IPS-15b (cell line): ENCODE measurements at regions not wholly inside any gene's neighbourhood (a gene's known extent, or its start where the extent isn't known, plus 50 kb on each side); places are given as distances from the start of the nearest gene placed in this dataset.

Source experiments
- H3K27me3 ChIP-seq: one replicate; pipeline ENCODE4 v1.6.1; 2013; ENCODE audit warnings: low read length; ENCODE audit not compliant: control insufficient read depth, insufficient read depth
- H3K36me3 ChIP-seq: one replicate; pipeline ENCODE4 v1.6.1; 2013; ENCODE audit warnings: low read length; ENCODE audit not compliant: control insufficient read depth, insufficient read depth
- H3K4me1 ChIP-seq: one replicate; pipeline ENCODE4 v1.6.1; 2013; ENCODE audit warnings: mild to moderate bottlenecking, low read length; ENCODE audit not compliant: control insufficient read depth, insufficient read depth
- H3K4me3 ChIP-seq: one replicate; pipeline ENCODE4 v1.5.1; 2013; ENCODE audit warnings: low read depth, low read length
- H3K9ac ChIP-seq: one replicate; pipeline ENCODE4 v1.6.1; 2013; ENCODE audit warnings: low read depth, mild to moderate bottlenecking, low read length
- H3K9me3 ChIP-seq: one replicate; pipeline ENCODE4 v1.6.1; 2013; ENCODE audit warnings: mild to moderate bottlenecking, low read length; ENCODE audit not compliant: control insufficient read depth, insufficient read depth

DNA sequence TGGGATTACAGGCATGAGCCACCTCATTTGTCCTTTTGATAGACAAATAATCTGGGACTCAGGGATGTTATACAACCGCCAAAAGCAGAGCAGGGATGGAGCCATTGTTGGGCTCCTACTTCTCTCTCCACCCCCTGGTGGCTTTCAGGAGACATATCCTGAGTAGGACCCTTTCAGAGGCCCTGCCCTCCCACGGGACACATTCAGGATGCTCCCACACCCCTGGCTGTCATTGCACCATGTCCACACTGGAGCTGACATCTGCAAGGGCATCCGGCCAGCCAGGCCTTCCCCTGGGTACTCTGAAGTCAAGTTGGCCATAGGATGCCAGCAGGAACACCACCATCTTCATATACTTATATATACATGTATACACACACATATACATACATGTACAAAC lies 181.8 kb downstream of the SYK start:
- no peaks in the 10 kb centered on the region for H3K27me3 ChIP-seq
- H3K4me3 ChIP-seq = no peak overlapping the region
- no peak overlapping the region for H3K9ac ChIP-seq
- H3K9me3 ChIP-seq = no peaks in the 10 kb centered on the region
- H3K36me3 ChIP-seq = no peaks in the 10 kb centered on the region
- no peaks in the 10 kb centered on the region for H3K4me1 ChIP-seq

DNA sequence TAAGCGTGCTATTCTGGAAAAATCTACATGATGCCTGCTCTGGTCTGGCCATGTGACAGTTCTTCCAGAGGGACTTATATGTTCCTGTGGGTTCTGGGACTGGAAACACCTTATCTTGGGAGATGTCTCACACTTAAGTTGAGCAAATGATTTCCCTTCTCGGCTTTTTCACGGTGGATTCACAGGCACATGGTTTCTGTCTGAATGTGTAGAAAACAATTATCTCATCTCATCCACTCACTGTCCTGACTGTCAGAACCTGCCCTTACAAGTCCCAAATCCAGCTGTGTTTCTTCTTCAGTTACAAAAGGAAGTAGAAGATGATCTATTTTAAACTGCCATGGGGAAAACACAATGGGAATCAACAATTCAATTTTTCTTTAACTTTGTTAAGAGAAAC lies 184.0 kb downstream of the SYK start:
- Histone ChIP-seq H3K9me3 (no peaks in the 10 kb centered on the region), H3K27me3 (no peaks in the 10 kb centered on the region), H3K36me3 (no peaks in the 10 kb centered on the region), H3K9ac (no peak overlapping the region), H3K4me1 (no peaks in the 10 kb centered on the region), H3K4me3 (no peak overlapping the region)

DNA sequence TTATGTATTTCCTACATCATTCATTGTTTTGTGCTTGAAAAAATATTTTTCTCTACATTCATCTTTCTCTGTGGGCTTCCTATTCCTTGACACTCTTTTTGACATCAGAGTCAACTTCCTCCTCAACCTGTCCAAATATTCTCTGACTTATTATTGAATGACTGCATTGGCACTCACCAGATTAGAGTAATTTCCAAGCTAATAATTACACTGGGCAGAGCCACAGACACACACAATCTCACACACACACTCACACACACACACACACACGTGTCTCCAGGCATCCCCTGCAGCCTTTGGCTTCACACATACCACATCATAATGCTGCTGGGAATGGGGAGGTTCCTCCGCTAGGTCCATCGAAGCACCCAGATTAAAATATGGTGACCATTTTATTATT lies 184.5 kb downstream of the SYK start:
- Histone ChIP-seq H3K4me1 (no peaks in the 10 kb centered on the region), H3K4me3 (no peak overlapping the region), H3K9me3 (no peaks in the 10 kb centered on the region), H3K36me3 (no peaks in the 10 kb centered on the region), H3K27me3 (no peaks in the 10 kb centered on the region), H3K9ac (no peak overlapping the region)

DNA sequence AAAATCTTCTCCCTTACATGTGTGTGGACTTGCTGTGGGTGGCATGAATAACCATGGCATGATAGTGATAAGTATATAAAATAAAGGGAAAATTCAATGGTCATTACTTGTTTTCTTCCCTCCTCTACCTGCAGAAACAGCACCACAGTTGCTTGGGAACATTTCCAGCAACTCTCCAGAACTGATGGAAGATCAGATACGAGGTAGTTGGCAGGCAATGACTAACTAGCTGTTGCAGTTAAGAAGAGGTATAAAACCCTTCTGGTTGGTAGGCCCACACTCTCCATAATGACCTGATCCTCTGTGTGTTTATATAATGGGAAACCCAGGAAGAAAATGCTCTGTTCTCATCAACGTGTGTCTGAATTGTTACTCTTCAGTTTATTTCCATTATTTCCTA lies 185.9 kb downstream of the SYK start:
- no peaks in the 10 kb centered on the region for H3K36me3 ChIP-seq
- H3K9me3 ChIP-seq = no peaks in the 10 kb centered on the region
- no peaks in the 10 kb centered on the region for H3K27me3 ChIP-seq
- no peak overlapping the region for H3K9ac ChIP-seq
- no peak overlapping the region for H3K4me3 ChIP-seq
- no peaks in the 10 kb centered on the region for H3K4me1 ChIP-seq

DNA sequence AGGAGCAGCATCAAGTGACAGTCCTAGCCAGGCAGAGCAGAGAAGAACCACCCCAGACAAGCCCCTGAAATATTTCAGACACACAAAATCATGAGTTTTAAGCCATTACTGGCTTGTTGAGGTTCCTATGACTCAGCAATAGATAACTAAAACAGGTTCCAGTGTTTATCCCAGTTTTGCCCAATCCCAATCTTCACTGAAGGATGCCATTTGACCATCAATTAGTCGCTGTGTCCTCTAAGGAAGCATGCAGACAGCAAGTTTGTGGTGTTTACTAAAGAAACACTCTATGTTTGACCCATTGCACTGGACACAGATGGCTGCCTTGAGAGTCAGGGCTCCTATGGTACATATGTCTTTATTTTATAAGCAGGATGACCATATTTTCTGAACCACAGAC lies 186.7 kb downstream of the SYK start:
- Histone ChIP-seq H3K36me3 (no peaks in the 10 kb centered on the region), H3K27me3 (no peaks in the 10 kb centered on the region), H3K4me1 (no peaks in the 10 kb centered on the region), H3K4me3 (no peak overlapping the region), H3K9ac (no peak overlapping the region), H3K9me3 (no peaks in the 10 kb centered on the region)

DNA sequence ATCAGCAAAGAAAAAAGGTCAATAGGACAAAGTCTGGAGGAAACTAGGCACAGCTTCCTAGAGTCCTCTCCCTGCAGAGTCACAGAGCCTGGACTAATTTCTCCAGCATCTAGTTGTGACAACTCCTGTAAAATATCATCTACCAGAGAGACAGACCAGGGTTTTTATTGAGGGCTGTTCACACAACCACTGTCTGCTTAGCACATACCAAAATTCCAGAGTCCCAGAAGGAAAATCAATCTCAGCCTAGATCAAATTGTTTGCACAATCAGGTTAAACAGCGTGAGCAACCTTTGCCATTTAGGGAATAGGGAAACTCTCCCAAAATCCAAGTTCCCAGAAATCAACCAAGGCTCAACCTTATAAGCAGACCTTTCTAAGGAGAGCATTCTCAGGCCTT lies 190.3 kb downstream of the SYK start:
- no peaks in the 10 kb centered on the region for H3K9me3 ChIP-seq
- H3K36me3 ChIP-seq = no peaks in the 10 kb centered on the region
- H3K9ac ChIP-seq = no peak overlapping the region

DNA sequence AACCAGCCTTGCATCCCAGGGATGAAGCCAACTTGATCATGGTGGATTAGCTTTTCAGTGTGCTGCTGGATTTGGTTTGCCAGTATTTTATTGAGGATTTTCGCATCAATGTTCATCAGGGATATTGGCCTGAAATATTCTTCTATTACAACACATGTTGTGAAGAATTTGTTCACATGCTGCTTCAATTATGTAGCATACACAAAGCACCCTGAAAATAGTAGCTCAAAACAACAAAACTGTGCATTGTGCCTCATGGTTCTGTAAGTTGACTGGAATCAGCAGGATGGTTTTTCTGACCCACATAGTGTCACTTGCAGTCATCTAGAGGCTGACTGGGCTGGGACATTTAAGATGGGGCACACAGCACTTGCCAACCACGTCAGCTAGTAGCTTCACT lies 193.9 kb downstream of the SYK start:
- Histone ChIP-seq H3K27me3 (no peaks in the 10 kb centered on the region), H3K36me3 (no peaks in the 10 kb centered on the region), H3K4me3 (no peak overlapping the region), H3K9ac (no peak overlapping the region), H3K9me3 (no peaks in the 10 kb centered on the region), H3K4me1 (peaks cover 3% of the 10 kb centered on the region)

More for the DNA sequence above, 190.3 kb downstream of the SYK start:
- Histone ChIP-seq H3K27me3 (no peaks in the 10 kb centered on the region), H3K4me1 (peaks cover 3% of the 10 kb centered on the region), H3K4me3 (no peak overlapping the region)

DNA sequence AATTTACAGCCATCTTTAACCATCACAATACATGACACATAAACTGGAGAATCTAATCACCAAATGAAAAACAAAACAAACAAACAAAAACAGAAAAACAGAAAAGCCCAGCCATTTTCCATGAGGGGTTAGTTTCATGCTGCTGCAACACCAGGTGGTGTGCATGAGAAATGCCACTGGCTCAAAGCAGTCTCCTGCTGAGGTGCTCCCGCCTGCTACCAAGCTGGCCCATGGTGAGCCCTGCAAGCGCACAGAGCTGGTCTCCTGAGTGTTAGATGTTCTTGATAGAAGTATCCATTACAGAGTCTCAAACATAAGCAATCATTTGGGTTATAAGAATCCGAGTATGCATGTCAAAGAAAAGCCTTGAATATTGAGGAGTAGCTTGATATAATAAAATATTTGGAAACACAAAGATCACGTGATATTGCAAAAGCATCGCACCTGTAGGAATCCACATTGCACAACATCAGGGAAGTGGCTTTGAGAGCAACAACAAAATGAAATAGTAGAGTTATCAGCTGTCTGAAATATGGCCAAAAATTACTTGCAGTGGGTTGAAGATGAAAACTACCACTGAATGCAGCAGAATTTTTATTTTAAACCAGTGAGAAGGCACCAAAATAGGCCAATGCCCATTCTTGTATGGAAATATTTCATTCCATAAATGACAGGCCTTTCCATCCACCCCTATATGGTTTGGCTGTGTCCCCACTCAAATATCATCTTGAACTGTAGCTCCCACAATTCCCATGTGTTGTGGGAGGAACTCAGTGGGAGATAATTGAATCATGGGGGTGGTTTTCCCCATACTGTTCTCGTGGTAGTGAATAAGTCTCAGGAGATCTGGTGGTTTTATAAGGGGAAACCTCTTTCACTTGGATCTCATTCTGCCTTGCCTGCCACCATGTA lies 194.8 kb downstream of the SYK start:
- H3K4me1 ChIP-seq = peaks cover 3% of the 10 kb centered on the region
- no peaks in the 10 kb centered on the region for H3K27me3 ChIP-seq
- no peaks in the 10 kb centered on the region for H3K9me3 ChIP-seq
- no peak overlapping the region for H3K4me3 ChIP-seq
- H3K36me3 ChIP-seq = no peaks in the 10 kb centered on the region
- H3K9ac ChIP-seq = no peak overlapping the region

DNA sequence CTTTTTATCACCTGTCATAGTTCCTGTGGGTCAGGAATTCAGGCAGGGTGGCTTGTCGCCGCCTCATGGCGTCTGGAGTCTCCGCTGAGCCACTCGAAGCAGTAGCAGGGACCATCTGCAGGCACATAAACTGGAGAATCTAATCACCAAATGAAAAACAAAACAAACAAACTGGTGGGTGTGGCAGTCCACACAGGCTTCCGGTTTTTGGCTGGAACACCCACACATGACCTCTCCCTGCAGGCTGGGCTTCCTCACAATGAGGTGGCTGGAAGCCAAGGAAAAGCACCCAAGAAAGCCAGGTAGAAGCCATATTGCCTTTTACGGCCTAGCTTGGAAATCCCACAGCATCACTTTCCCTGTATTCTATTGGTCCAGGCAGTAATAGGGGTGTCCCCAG lies 197.0 kb downstream of the SYK start:
- Histone ChIP-seq H3K4me3 (no peak overlapping the region), H3K36me3 (no peaks in the 10 kb centered on the region), H3K9me3 (no peaks in the 10 kb centered on the region), H3K27me3 (no peaks in the 10 kb centered on the region), H3K4me1 (peaks cover 3% of the 10 kb centered on the region), H3K9ac (no peak overlapping the region)

DNA sequence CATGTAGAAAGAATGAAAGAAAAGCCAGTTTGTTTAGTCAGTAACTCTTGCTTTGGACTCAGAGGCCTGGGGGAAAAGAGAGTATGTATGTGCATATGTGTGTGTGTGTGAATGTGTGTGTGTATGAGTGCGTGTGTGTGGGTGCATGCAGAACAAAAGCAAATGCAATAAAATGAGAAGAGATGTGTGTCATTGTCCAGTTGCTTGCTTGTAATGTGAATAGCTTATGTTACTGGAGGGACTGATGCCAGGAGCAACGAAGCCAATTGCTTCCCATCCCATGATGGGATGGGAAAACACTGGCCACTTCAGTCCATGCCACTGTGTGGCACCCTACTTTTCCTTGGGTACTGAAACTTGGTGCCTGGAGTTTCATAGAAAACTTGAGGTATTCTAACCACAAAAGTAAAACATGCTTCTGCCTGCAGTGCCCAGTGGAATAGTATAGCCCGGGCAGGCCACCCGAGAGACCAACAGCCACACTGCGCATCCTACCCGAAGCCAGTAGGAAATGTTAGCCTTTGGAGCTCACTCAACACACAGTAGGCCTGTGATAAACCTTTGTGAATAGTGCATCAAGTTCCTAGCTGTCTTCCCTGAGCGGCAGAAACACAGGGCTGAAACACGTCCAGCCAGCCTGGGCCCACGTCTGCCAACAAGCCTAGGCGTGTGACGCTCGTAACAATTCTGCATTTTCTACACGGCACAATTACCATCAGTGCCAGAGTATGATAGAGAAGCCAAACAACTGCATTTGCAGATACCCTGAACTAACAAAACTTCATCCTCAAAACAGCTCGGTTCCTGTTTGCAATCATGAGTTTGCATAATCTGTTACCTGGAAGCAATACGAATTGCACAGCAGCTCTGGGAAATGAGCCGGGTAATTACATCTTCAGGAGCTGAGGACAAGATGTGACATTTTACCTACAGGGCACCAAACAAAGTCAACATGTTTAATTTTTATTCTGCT lies 198.1 kb downstream of the SYK start:
- H3K9ac ChIP-seq = no peak overlapping the region
- H3K9me3 ChIP-seq = no peaks in the 10 kb centered on the region
- no peak overlapping the region for H3K4me3 ChIP-seq
- H3K4me1 ChIP-seq = peaks cover 3% of the 10 kb centered on the region
- H3K36me3 ChIP-seq = no peaks in the 10 kb centered on the region
- H3K27me3 ChIP-seq = no peaks in the 10 kb centered on the region

DNA sequence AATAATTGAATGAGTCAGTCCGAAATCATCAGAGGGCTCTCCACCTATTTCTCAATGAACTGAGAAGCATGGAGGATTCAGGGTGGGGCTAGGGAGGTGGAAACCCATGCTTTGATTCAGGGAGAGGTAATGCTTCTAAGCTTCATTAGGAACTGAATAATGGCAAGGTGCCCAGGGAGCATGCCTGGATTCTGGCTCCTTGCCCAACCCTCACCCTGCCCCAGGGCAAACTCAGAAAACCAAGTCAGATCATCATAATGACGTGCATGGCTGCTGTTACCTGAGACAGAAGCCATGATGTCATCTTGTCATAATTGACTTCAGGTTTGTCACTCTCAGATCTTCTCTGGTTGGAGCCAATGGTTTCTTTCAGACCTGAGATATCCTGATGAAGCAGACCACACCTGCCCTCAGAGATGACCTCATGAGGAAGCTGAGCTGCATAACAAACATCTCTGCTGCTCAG lies 199.6 kb downstream of the SYK start:
- Histone ChIP-seq H3K9me3 (no peaks in the 10 kb centered on the region), H3K36me3 (no peaks in the 10 kb centered on the region), H3K4me3 (no peak overlapping the region), H3K27me3 (no peaks in the 10 kb centered on the region), H3K9ac (no peak overlapping the region), H3K4me1 (no peaks in the 10 kb centered on the region)
